ENCODE measurements at regions not wholly inside any gene's neighbourhood (a gene's known extent, or its start where the extent isn't known, plus 50 kb on each side); places are given as distances from the start of the nearest gene placed in this dataset.
"Not testable (repeated sequence)": the region's sequence is repeated elsewhere in the genome, so short reads cannot be mapped to it uniquely, and the experiment has no call there.

DNA sequence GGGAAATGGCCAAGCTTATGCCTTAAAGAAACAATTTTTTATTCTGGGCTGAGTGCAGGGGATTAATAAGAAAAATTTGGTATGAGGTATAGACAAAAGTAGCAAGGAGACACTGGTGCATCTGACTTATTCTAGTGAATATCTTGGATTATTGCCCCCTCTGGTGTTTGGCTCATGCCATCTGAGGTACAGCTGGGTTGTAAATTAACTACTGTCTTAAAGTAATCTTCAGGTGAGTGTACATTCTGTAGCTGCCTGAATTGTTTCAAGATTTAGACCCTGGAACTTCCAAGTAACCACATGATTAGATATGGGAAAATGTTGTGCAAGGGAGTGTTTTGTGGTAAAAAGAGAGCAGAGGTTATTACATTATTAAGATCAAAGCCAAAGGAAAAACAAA is 988.7 kb downstream of the FAM133A start:
- TF ChIP-seq, protein P1, sequence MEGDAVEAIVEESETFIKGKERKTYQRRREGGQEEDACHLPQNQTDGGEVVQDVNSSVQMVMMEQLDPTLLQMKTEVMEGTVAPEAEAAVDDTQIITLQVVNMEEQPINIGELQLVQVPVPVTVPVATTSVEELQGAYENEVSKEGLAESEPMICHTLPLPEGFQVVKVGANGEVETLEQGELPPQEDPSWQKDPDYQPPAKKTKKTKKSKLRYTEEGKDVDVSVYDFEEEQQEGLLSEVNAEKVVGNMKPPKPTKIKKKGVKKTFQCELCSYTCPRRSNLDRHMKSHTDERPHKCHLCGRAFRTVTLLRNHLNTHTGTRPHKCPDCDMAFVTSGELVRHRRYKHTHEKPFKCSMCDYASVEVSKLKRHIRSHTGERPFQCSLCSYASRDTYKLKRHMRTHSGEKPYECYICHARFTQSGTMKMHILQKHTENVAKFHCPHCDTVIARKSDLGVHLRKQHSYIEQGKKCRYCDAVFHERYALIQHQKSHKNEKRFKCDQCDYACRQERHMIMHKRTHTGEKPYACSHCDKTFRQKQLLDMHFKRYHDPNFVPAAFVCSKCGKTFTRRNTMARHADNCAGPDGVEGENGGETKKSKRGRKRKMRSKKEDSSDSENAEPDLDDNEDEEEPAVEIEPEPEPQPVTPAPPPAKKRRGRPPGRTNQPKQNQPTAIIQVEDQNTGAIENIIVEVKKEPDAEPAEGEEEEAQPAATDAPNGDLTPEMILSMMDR (IDR thresholded peaks at IDR 0.05; ENCODE audit: low read depth, low read length) = no peak
- in situ Hi-C loops (cut with HindIII; ENCODE audit: low sequenced_read_pairs) = no loop called here
- DNase-seq (ENCODE audit: low read depth, low spot score) = no peak
- H3K4me3 ChIP-seq (ENCODE audit: low read depth, low read length) = no peak overlapping the region

- TF ChIP-seq, protein P1 (IDR thresholded peaks at IDR 0.05; ENCODE audit: low read depth, low read length) = no peak
- DNase-seq (ENCODE audit: low read depth, low spot score) = no peak
- H3K4me3 ChIP-seq (ENCODE audit: low read depth, low read length) = no peak overlapping the region
- in situ Hi-C loops (cut with HindIII; ENCODE audit: low sequenced_read_pairs) = no loop called here
Measured at GRCh38 chrX:94676285-94676684, 1002.3 kb downstream of the FAM133A start.

GRCh38 chrX:94686071-94686470 is 1012.1 kb downstream of the FAM133A start:
- TF ChIP-seq, protein P1 (IDR thresholded peaks at IDR 0.05; ENCODE audit: low read depth, low read length) = no peak
- no peak for DNase-seq (ENCODE audit: low read depth, low spot score)
- in situ Hi-C loops (cut with HindIII; ENCODE audit: low sequenced_read_pairs) = no loop called here
- no peak overlapping the region for H3K4me3 ChIP-seq (ENCODE audit: low read depth, low read length)

- DNase-seq (ENCODE audit: low read depth, low spot score) = no peak
- no peak overlapping the region for H3K4me3 ChIP-seq (ENCODE audit: low read depth, low read length)
- in situ Hi-C loops (cut with HindIII; ENCODE audit: low sequenced_read_pairs) = no loop called here
- TF ChIP-seq, protein P1 (IDR thresholded peaks at IDR 0.05; ENCODE audit: low read depth, low read length) = no peak
Measured at GRCh38 chrX:94695910-94696309, 1021.9 kb downstream of the FAM133A start.

DNA sequence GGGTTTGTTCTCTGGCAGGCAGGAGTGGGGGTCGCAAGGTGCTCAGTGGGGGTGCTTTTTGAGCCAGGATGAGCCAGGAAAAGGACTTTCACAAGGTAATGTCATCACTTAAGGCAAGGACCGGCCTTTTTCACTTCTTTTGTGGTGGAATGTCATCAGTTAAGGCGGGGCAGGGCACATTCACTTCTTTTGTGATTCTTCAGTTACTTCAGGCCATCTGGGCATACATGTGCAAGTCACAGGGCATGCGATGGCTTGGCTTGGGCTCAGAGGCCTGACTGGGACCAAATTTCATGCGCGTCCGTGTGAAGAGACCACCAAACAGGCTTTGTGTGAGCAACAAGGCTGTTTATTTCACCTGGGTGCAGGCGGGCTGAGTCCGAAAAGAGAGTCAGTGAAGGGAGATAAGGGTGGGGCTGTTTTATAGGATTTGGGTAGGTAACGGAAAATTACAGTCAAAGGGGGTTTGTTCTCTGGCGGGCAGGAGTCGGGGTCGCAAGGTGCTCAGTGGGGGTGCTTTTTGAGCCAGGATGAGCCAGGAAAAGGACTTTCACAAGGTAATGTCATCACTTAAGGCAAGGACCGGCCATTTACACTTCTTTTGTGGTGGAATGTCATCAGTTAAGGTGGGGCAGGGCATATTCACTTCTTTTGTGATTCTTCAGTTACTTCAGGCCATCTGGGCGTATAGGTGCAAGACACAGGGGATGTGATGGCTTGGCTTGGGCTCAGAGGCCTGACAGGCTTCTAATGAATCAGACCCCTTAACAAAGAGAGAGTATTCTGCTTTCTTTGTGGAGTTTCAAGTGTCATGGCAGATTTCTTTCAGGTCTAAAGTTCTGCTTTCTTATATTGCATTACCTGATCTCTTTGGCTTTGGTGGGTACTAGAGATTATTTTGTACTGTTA is 1030.6 kb downstream of the FAM133A start:
- H3K4me3 ChIP-seq (ENCODE audit: low read depth, low read length); in situ Hi-C loops (cut with HindIII; ENCODE audit: low sequenced_read_pairs): not testable (repeated sequence)

GRCh38 chrX:94721386-94721785 is 1047.4 kb downstream of the FAM133A start:
- H3K4me3 ChIP-seq (ENCODE audit: low read depth, low read length) = no peak overlapping the region
- no peak for DNase-seq (ENCODE audit: low read depth, low spot score)
- in situ Hi-C loops (cut with HindIII; ENCODE audit: low sequenced_read_pairs) = no loop called here
- TF ChIP-seq, protein P1 (IDR thresholded peaks at IDR 0.05; ENCODE audit: low read depth, low read length) = no peak

More for the DNA sequence above, 1030.6 kb downstream of the FAM133A start:
- not testable (repeated sequence) for DNase-seq (ENCODE audit: low read depth, low spot score)

GRCh38 chrX:94722578-94722977 is 1048.6 kb downstream of the FAM133A start:
- no peak for DNase-seq (ENCODE audit: low read depth, low spot score)
- no peak overlapping the region for H3K4me3 ChIP-seq (ENCODE audit: low read depth, low read length)
- TF ChIP-seq, protein P1 (IDR thresholded peaks at IDR 0.05; ENCODE audit: low read depth, low read length) = no peak
- in situ Hi-C loops (cut with HindIII; ENCODE audit: low sequenced_read_pairs) = no loop called here
